NCI-H69 (cell line): ENCODE measurements at regions not wholly inside any gene's neighbourhood (a gene's known extent, or its start where the extent isn't known, plus 50 kb on each side); places are given as distances from the start of the nearest gene placed in this dataset.
"Not testable (repeated sequence)": the region's sequence is repeated elsewhere in the genome, so short reads cannot be mapped to it uniquely, and the experiment has no call there.

Source experiments
- DNase-seq: peaks from one replicate; lab custom pipeline; 2025; lab: John Stamatoyannopoulos, UW

GRCh38 chr12:17357396-17357795 is 732.6 kb downstream of the RERGL start:
- DNase-seq, result no peak

GRCh38 chr12:17352164-17352563 is 737.8 kb downstream of the RERGL start:
- no peak for DNase-seq

GRCh38 chr12:17348311-17348710 is 741.7 kb downstream of the RERGL start:
- no peak for DNase-seq

GRCh38 chr12:17344649-17345048 is 738.7 kb upstream of the LMO3 start:
- DNase-seq, result no peak

GRCh38 chr12:17342381-17342961 is 736.5 kb upstream of the LMO3 start:
- DNase-seq, result no peak

- no peak for DNase-seq
These were observed 729.5 kb upstream of the LMO3 start for GRCh38 chr12:17335487-17335886.

GRCh38 chr12:17334784-17335183 is 728.8 kb upstream of the LMO3 start:
- peak; percentile 10 for DNase-seq

GRCh38 chr12:17333287-17333686 is 727.3 kb upstream of the LMO3 start:
- no peak for DNase-seq

- no peak for DNase-seq
These were observed 720.7 kb upstream of the LMO3 start for GRCh38 chr12:17326649-17327048.

GRCh38 chr12:17322090-17322489 is 716.1 kb upstream of the LMO3 start:
- no peak for DNase-seq

GRCh38 chr12:17304503-17305347 is 698.8 kb upstream of the LMO3 start:
- DNase-seq, result no peak

- no peak for DNase-seq
These were observed 696.0 kb upstream of the LMO3 start for GRCh38 chr12:17302001-17302400.

GRCh38 chr12:17301544-17301943 is 695.6 kb upstream of the LMO3 start:
- no peak for DNase-seq

GRCh38 chr12:17296882-17297281 is 690.9 kb upstream of the LMO3 start:
- no peak for DNase-seq

- no peak for DNase-seq
These were observed 680.9 kb upstream of the LMO3 start for GRCh38 chr12:17286874-17287273.

GRCh38 chr12:17284873-17285272 is 678.9 kb upstream of the LMO3 start:
- no peak for DNase-seq

- DNase-seq, result no peak
These were observed 677.6 kb upstream of the LMO3 start for GRCh38 chr12:17283563-17283962.

GRCh38 chr12:17282169-17282568 is 676.2 kb upstream of the LMO3 start:
- not testable (repeated sequence) for DNase-seq

- DNase-seq, result peak; percentile 20
These were observed 673.0 kb upstream of the LMO3 start for GRCh38 chr12:17278946-17279345.

- no peak for DNase-seq
These were observed 670.2 kb upstream of the LMO3 start for GRCh38 chr12:17276196-17276595.

- DNase-seq, result no peak
These were observed 660.9 kb upstream of the LMO3 start for GRCh38 chr12:17266856-17267255.

GRCh38 chr12:17264603-17265002 is 658.6 kb upstream of the LMO3 start:
- no peak for DNase-seq

GRCh38 chr12:17239874-17240273 is 633.9 kb upstream of the LMO3 start:
- DNase-seq, result no peak

GRCh38 chr12:17235996-17236395 is 630.0 kb upstream of the LMO3 start:
- no peak for DNase-seq
